H1 (cell line): ENCODE measurements at regions not wholly inside any gene's neighbourhood (a gene's known extent, or its start where the extent isn't known, plus 50 kb on each side); places are given as distances from the start of the nearest gene placed in this dataset.

Source experiments
- CTCF ChIA-PET: fragments of 300-600 bp; sonication (Branson Sonifier 250); formaldehyde crosslinking; loops from one replicate; lab custom pipeline; 2021; ENCODE audit not compliant: partially characterized antibody; lab: Charles Lee
- POLR2A ChIA-PET: fragments of 300-600 bp; sonication (Branson Sonifier 250); formaldehyde crosslinking; loops from one replicate; lab custom pipeline; 2021; ENCODE audit warnings: inconsistent platforms; ENCODE audit not compliant: partially characterized antibody; lab: Charles Lee
- DNase-seq, 2 experiments: peaks; one replicate each; pipeline versions ENCODE4 v3.0.0 to v3.0.0-alpha.2; 2010 to 2022; ENCODE audit warnings: low spot score in 2 of 2, low read depth in 1 of 2, mixed read lengths in 1 of 2
- FAIRE-seq: peaks from 2 replicates; lab custom pipeline; 2011; peaks lifted over from hg19 to GRCh38; lab: Jason Lieb, UNC
- H2AFZ ChIP-seq: 2 replicates; pipeline ENCODE4 v1.8.1; 2012; ENCODE audit warnings: low read length, inconsistent platforms
- H2AK5ac ChIP-seq: 2 replicates; pipeline ENCODE4 v1.6.1; 2013; ENCODE audit warnings: low read depth, low read length
- H2BK120ac ChIP-seq: replicated peaks from 2 replicates; pipeline ENCODE3; 2013; ENCODE audit warnings: low read depth, low read length, inconsistent platforms
- H2BK12ac ChIP-seq: 2 replicates; pipeline ENCODE4 v1.6.1; 2013; ENCODE audit warnings: low read depth, low read length
- H2BK15ac ChIP-seq: 2 replicates; pipeline ENCODE4 v1.6.1; 2013; ENCODE audit warnings: low read length
- H2BK20ac ChIP-seq: 2 replicates; pipeline ENCODE4 v1.6.1; 2013; ENCODE audit warnings: low read length
- H2BK5ac ChIP-seq: 2 replicates; pipeline ENCODE4 v1.6.1; 2013; ENCODE audit warnings: low read depth, low read length
- H3K14ac ChIP-seq: 2 replicates; pipeline ENCODE4 v1.6.1; 2013; ENCODE audit warnings: inconsistent platforms; ENCODE audit not compliant: insufficient read length
- H3K18ac ChIP-seq: 2 replicates; pipeline ENCODE4 v1.6.1; 2013; ENCODE audit warnings: low read length; ENCODE audit errors: extremely low read depth
- H3K23ac ChIP-seq: 2 replicates; pipeline ENCODE4 v1.6.1; 2013; ENCODE audit warnings: inconsistent platforms; ENCODE audit not compliant: insufficient read length
- H3K23me2 ChIP-seq: 2 replicates; pipeline ENCODE4 v1.6.1; 2013; ENCODE audit warnings: low read depth, low read length
- H3K27ac ChIP-seq: 2 replicates; pipeline ENCODE4 v1.6.1; 2011; ENCODE audit warnings: low read depth, low read length, inconsistent platforms
- H3K27me3 ChIP-seq, 4 experiments: replicated peaks in 1 of 4; 1 replicate in 1 of 4; 2 replicates in 3 of 4; pipeline versions ENCODE4 v1.6.1 to v1.8.1; 2011 to 2013; ENCODE audit warnings: low read length in 3 of 4, mild to moderate bottlenecking in 3 of 4, inconsistent platforms in 2 of 4, mixed read lengths in 2 of 4, moderate library complexity in 1 of 4; ENCODE audit not compliant: control insufficient read depth in 3 of 4, insufficient read depth in 3 of 4; ENCODE audit errors: extremely low read depth in 1 of 4
- H3K36me3 ChIP-seq, 4 experiments: 2 replicates each; pipeline versions ENCODE4 v1.6.1 to v1.8.1; 2011 to 2013; ENCODE audit warnings: mild to moderate bottlenecking in 4 of 4, low read length in 3 of 4, moderate library complexity in 2 of 4, control low read depth in 1 of 4, inconsistent platforms in 1 of 4; ENCODE audit not compliant: insufficient read depth in 4 of 4, control insufficient read depth in 2 of 4
- H3K4ac ChIP-seq: replicated peaks from 2 replicates; pipeline ENCODE3; 2013; ENCODE audit warnings: low read length, low read depth, mixed read lengths, inconsistent platforms; ENCODE audit not compliant: insufficient read length
- H3K4me1 ChIP-seq, 4 experiments: replicated peaks in 1 of 4; 1 replicate in 1 of 4; 2 replicates in 3 of 4; pipeline versions ENCODE4 v1.6.1 to v1.8.1; 2011 to 2013; ENCODE audit warnings: low read length in 3 of 4, inconsistent platforms in 2 of 4, mixed read lengths in 1 of 4; ENCODE audit not compliant: insufficient read depth in 4 of 4, control insufficient read depth in 3 of 4
- H3K4me2 ChIP-seq, 2 experiments: 2 replicates each; pipeline versions ENCODE4 v1.6.1 to v1.8.1; 2011 to 2013; ENCODE audit warnings: low read depth in 2 of 2, low read length in 2 of 2, control low read depth in 1 of 2, inconsistent platforms in 1 of 2, mild to moderate bottlenecking in 1 of 2; ENCODE audit not compliant: insufficient read depth in 1 of 2
- H3K4me3 ChIP-seq, 4 experiments: fragments of 200-600, 300-600 bp in 1 of 4; sonication (generic), shearing (Covaris generic), sonication (Bioruptor Twin) in 1 of 4; 2 replicates each; pipeline versions ENCODE4 v1.5.1 to v1.8.1; 2011 to 2016; ENCODE audit warnings: low read length in 4 of 4, low read depth in 3 of 4, control low read depth in 2 of 4, inconsistent platforms in 2 of 4, mild to moderate bottlenecking in 2 of 4, mixed read lengths in 1 of 4, moderate library complexity in 1 of 4; ENCODE audit not compliant: insufficient read depth in 2 of 4; ENCODE audit errors: extremely low read depth in 1 of 4
- H3K56ac ChIP-seq: replicated peaks from 2 replicates; pipeline ENCODE3; 2013; ENCODE audit warnings: low read depth, mild to moderate bottlenecking, mixed read lengths, low read length, inconsistent platforms; ENCODE audit not compliant: insufficient read length
- H3K79me1 ChIP-seq: 2 replicates; pipeline ENCODE4 v1.6.1; 2013; ENCODE audit warnings: low read depth, low read length, control low read depth
- H3K79me2 ChIP-seq, 2 experiments: 2 replicates each; pipeline versions ENCODE4 v1.6.1 to v1.8.1; 2012 to 2013; ENCODE audit warnings: low read length in 2 of 2, mild to moderate bottlenecking in 2 of 2, inconsistent platforms in 1 of 2; ENCODE audit not compliant: insufficient read depth in 2 of 2, control insufficient read depth in 1 of 2
- H3K9ac ChIP-seq, 4 experiments: replicated peaks in 1 of 4; 1 replicate in 1 of 4; 2 replicates in 3 of 4; pipeline versions ENCODE4 v1.6.1 to v1.8.1; 2011 to 2013; ENCODE audit warnings: low read depth in 3 of 4, low read length in 3 of 4, control low read depth in 2 of 4, mild to moderate bottlenecking in 2 of 4, moderate library complexity in 2 of 4, inconsistent platforms in 1 of 4; ENCODE audit errors: extremely low read depth in 1 of 4
- H3K9me3 ChIP-seq, 2 experiments: 2 replicates each; pipeline versions ENCODE4 v1.6.1 to v1.8.1; 2012 to 2013; ENCODE audit warnings: mild to moderate bottlenecking in 2 of 2, moderate library complexity in 2 of 2, control low read depth in 1 of 2, inconsistent platforms in 1 of 2, low read depth in 1 of 2, low read length in 1 of 2, mixed read lengths in 1 of 2; ENCODE audit not compliant: insufficient read depth in 2 of 2
- H4K20me1 ChIP-seq, 2 experiments: replicated peaks in 1 of 2; 2 replicates each; pipeline versions ENCODE3 to v1.8.1; 2011 to 2013; ENCODE audit warnings: inconsistent platforms in 2 of 2, low read length in 2 of 2, mild to moderate bottlenecking in 1 of 2; ENCODE audit not compliant: insufficient read depth in 2 of 2, control insufficient read depth in 1 of 2
- H4K5ac ChIP-seq: 2 replicates; pipeline ENCODE4 v1.6.1; 2013; ENCODE audit warnings: low read length, low read depth, mixed read lengths, inconsistent platforms; ENCODE audit not compliant: insufficient read length
- H4K8ac ChIP-seq: 2 replicates; pipeline ENCODE4 v1.8.0; 2013; ENCODE audit warnings: mild to moderate bottlenecking, moderate library complexity, low read length, inconsistent platforms; ENCODE audit not compliant: insufficient read depth; ENCODE audit errors: extremely low read depth
- H4K91ac ChIP-seq: replicated peaks from 2 replicates; pipeline ENCODE3; 2013; ENCODE audit warnings: low read length, mixed read lengths, inconsistent platforms; ENCODE audit not compliant: insufficient read length
- BCL11A ChIP-seq, 2 experiments: IDR thresholded peaks; one replicate each; pipeline ENCODE4 v1.6.1; 2011; ENCODE audit warnings: low read depth in 2 of 2, low read length in 2 of 2, mild to moderate bottlenecking in 2 of 2
- BRCA1 ChIP-seq: IDR thresholded peaks from 2 replicates; pipeline ENCODE4 v1.6.1; 2012; ENCODE audit warnings: low read depth, low read length, improper control_type of control experiment
- CHD1 ChIP-seq: IDR thresholded peaks from 2 replicates; pipeline ENCODE4 v1.6.1; 2012; ENCODE audit warnings: low read depth, low read length, improper control_type of control experiment
- CREB1 ChIP-seq: IDR thresholded peaks from 2 replicates; pipeline ENCODE4 v1.6.1; 2012; ENCODE audit warnings: inconsistent platforms
- CTCF ChIP-seq, 3 experiments: IDR thresholded peaks; 1 replicate in 2 of 3; 2 replicates in 1 of 3; pipeline versions ENCODE4 v1.5.1 to v1.6.1; 2011; ENCODE audit warnings: low read length in 3 of 3, mild to moderate bottlenecking in 3 of 3, inconsistent platforms in 2 of 3, low read depth in 1 of 3, moderate library complexity in 1 of 3; ENCODE audit not compliant: insufficient read depth in 1 of 3; ENCODE audit errors: control extremely low read depth in 1 of 3
- EGR1 ChIP-seq: IDR thresholded peaks from 2 replicates; pipeline ENCODE4 v1.6.1; 2011; ENCODE audit warnings: low read depth, low read length, borderline replicate concordance
- GABPA ChIP-seq: IDR thresholded peaks from 2 replicates; pipeline ENCODE4 v1.6.1; 2011; ENCODE audit warnings: mild to moderate bottlenecking, low read length, moderate library complexity, borderline replicate concordance; ENCODE audit not compliant: insufficient read depth
- NRF1 ChIP-seq: IDR thresholded peaks from 2 replicates; pipeline ENCODE4 v1.6.1; 2011; ENCODE audit warnings: mild to moderate bottlenecking, low read depth, low read length, improper control_type of control experiment
- RBBP5 ChIP-seq: IDR thresholded peaks from 2 replicates; pipeline ENCODE4 v1.7.1; 2012; ENCODE audit warnings: low read depth, mild to moderate bottlenecking, inconsistent platforms, low read length, moderate library complexity, borderline replicate concordance
- SIN3A ChIP-seq, 2 experiments: IDR thresholded peaks in 1 of 2; conservative IDR thresholded peaks in 1 of 2; 2 replicates each; pipeline ENCODE4 v1.6.1; 2011 to 2012; ENCODE audit warnings: low read length in 2 of 2, improper control_type of control experiment in 1 of 2, low read depth in 1 of 2, mild to moderate bottlenecking in 1 of 2
- SRF ChIP-seq: IDR thresholded peaks from 2 replicates; pipeline ENCODE4 v1.6.1; 2011; ENCODE audit warnings: mild to moderate bottlenecking, low read depth, low read length, moderate library complexity
- WGBS, 2 experiments: shearing (Covaris generic) in 1 of 2; methylation state at CpG; one replicate each; pipeline versions ENCODE4 v1.1.6 to v1.1.7; 2013 to 2015; ENCODE audit warnings: low lambda C conversion rate in 2 of 2, mixed read lengths in 2 of 2, inconsistent platforms in 1 of 2, low coverage in 1 of 2, missing lambda C conversion rate in 1 of 2; ENCODE audit not compliant: insufficient replicate concordance in 2 of 2, insufficient coverage in 1 of 2, insufficient read length in 1 of 2; ENCODE audit errors: extremely low coverage in 1 of 2, missing lambda C conversion rate in 1 of 2; 5-methylcytosine and 5-hydroxymethylcytosine counted together

GRCh38 chr19:33998739-33999345 lies 173.5 kb upstream of the LSM14A start:
- H3K4ac ChIP-seq = no peak overlapping the region
- no peak overlapping the region for H4K91ac ChIP-seq
- DNase-seq (no peak), FAIRE-seq (no peak)
- H3K18ac ChIP-seq = no peak overlapping the region
- H3K79me2 ChIP-seq = no peaks in the 10 kb centered on the region
- no peak overlapping the region for H3K4me2 ChIP-seq
- H3K79me1 ChIP-seq = no peaks in the 10 kb centered on the region
- H2AFZ ChIP-seq = no peak overlapping the region
- POLR2A ChIA-PET = no interaction called here
- H2BK120ac ChIP-seq = no peak overlapping the region
- H3K14ac ChIP-seq = no peak overlapping the region
- no peaks in the 10 kb centered on the region for H3K36me3 ChIP-seq
- WGBS, 2 experiments = 84% methylated on average over 4 of the region's 4 CpGs; no CpG with 5 or more reads in 1 of the 2 experiments
- CTCF ChIA-PET = interaction anchor here (0.6 to 1.8 kb wide), 15 partner anchors 8 to 207 kb away, joined by 3 to 7 read pairs (median 4); no protein-coding TSS in a partner anchor
- H3K9me3 ChIP-seq = no peaks in the 10 kb centered on the region
- H4K5ac ChIP-seq = no peak overlapping the region
- H3K23me2 ChIP-seq = no peaks in the 10 kb centered on the region
- H3K4me3 ChIP-seq = no peak overlapping the region
- no peak overlapping the region for H3K56ac ChIP-seq
- no peak overlapping the region for H2BK5ac ChIP-seq
- H2BK15ac ChIP-seq = no peak overlapping the region
- H3K4me1 ChIP-seq = no peaks in the 10 kb centered on the region
- H3K27ac ChIP-seq = no peak overlapping the region
- H2BK20ac ChIP-seq = no peak overlapping the region
- no peaks in the 10 kb centered on the region for H3K27me3 ChIP-seq
- no peak overlapping the region for H4K8ac ChIP-seq
- no peak overlapping the region for H3K9ac ChIP-seq
- H2AK5ac ChIP-seq = no peak overlapping the region
- H3K23ac ChIP-seq = no peak overlapping the region
- H2BK12ac ChIP-seq = no peak overlapping the region
- TF ChIP-seq SIN3A (conservative IDR thresholded peaks at IDR 0.05 in 1 of 2, IDR thresholded peaks at IDR 0.05 in 1 of 2; ENCODE audit: low read depth in 1 of 2, low read length in 2 of 2) = no peak
- no peak for TF ChIP-seq BCL11A (IDR thresholded peaks at IDR 0.05; ENCODE audit: low read depth in 2 of 2, low read length in 2 of 2)
- TF ChIP-seq RBBP5 = no peak
- TF ChIP-seq CTCF (IDR thresholded peaks at IDR 0.05; ENCODE audit: control extremely low read depth in 1 of 3, insufficient read depth in 1 of 3, low read depth in 1 of 3, low read length in 3 of 3) = no peak
- TF ChIP-seq EGR1 = no peak
- no peak for TF ChIP-seq CHD1
- TF ChIP-seq SRF = no peak
- TF ChIP-seq GABPA = no peak
- TF ChIP-seq CREB1 = no peak
- no peak for TF ChIP-seq NRF1
- no peak for TF ChIP-seq BRCA1
- H4K20me1 ChIP-seq = no peaks in the 10 kb centered on the region
